Kidney epithelial cell (primary cell): ENCODE measurements at regions not wholly inside any gene's neighbourhood (a gene's known extent, or its start where the extent isn't known, plus 50 kb on each side); places are given as distances from the start of the nearest gene placed in this dataset.
"Not testable (repeated sequence)": the region's sequence is repeated elsewhere in the genome, so short reads cannot be mapped to it uniquely, and the experiment has no call there.

Experiments
- DNase-seq: peaks from one replicate; pipeline ENCODE4 v3.0.0-alpha.2; 2010; ENCODE audit warnings: low read depth
- H3K27me3 ChIP-seq: 2 replicates; pipeline ENCODE4 v1.6.0; 2011; ENCODE audit warnings: low read length; ENCODE audit not compliant: control insufficient read depth, insufficient read depth
- H3K36me3 ChIP-seq: 2 replicates; pipeline ENCODE4 v1.5.1; 2011; ENCODE audit warnings: low read length; ENCODE audit not compliant: control insufficient read depth, insufficient read depth
- H3K4me3 ChIP-seq: 2 replicates; pipeline ENCODE4 v1.5.1; 2011; ENCODE audit warnings: low read depth, mild to moderate bottlenecking, control low read depth, low read length
- TF ChIP-seq, protein P1 (sequence below): IDR thresholded peaks from 2 replicates; pipeline ENCODE4 v1.5.1; 2011; ENCODE audit warnings: mild to moderate bottlenecking, moderate library complexity, low read length, control low read depth, inconsistent platforms; ENCODE audit not compliant: insufficient read depth, poor library complexity, severe bottlenecking

DNA sequence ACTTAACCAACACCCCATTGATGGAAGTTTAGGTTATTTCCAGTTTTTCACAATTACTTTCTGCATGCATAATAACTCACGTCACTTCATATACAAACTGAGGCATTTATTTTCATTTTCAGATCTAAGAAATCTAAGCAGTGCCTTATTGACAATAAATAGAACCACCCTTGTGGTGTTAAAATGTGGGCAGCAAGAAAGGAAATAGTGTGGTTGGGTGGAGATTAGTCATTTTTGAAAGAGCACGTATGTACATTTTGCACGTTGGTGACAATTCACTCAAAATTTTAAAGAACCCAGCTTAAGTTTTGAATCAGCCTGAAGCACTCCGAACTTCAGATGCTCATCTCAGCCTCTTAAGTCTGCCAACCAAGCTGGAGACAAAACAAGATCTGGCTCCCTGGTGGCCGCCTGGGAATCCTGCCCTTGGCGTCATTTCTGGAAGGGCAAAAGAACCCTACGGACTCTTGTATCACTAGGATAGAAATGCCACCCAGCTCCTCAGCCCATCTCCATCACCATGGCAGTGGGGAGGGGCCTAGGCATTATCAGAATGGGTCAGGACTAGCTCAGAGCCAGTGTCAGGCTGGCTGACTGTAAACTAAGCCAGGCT is 89.5 kb upstream of the BCL2L14 start:
- H3K4me3 ChIP-seq = no peak overlapping the region
- TF ChIP-seq, protein P1, sequence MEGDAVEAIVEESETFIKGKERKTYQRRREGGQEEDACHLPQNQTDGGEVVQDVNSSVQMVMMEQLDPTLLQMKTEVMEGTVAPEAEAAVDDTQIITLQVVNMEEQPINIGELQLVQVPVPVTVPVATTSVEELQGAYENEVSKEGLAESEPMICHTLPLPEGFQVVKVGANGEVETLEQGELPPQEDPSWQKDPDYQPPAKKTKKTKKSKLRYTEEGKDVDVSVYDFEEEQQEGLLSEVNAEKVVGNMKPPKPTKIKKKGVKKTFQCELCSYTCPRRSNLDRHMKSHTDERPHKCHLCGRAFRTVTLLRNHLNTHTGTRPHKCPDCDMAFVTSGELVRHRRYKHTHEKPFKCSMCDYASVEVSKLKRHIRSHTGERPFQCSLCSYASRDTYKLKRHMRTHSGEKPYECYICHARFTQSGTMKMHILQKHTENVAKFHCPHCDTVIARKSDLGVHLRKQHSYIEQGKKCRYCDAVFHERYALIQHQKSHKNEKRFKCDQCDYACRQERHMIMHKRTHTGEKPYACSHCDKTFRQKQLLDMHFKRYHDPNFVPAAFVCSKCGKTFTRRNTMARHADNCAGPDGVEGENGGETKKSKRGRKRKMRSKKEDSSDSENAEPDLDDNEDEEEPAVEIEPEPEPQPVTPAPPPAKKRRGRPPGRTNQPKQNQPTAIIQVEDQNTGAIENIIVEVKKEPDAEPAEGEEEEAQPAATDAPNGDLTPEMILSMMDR = no peak
- no peak for DNase-seq
- no peaks in the 10 kb centered on the region for H3K36me3 ChIP-seq
- H3K27me3 ChIP-seq = no peaks in the 10 kb centered on the region

DNA sequence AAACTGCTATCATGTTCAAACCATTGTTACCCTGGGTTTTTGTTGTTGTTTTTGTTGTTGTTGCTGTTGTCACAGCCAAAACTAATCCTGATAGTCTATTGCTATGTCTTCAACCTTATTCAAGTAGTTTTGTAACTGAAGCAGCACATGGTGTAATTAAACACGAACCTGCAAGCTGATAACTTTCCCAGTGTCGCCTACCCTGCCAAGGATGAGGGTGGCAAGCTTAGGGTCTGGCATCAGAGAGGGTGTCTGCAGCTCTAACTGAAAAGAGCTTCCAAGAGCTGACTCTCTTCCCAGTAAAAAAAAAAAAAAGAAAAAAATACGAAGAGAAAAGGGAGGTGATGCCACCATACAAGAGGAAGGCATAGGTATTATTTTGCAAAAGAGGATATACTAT is 86.3 kb upstream of the BCL2L14 start:
- no peak for DNase-seq
- H3K4me3 ChIP-seq = no peak overlapping the region
- no peaks in the 10 kb centered on the region for H3K36me3 ChIP-seq
- no peaks in the 10 kb centered on the region for H3K27me3 ChIP-seq
- TF ChIP-seq, protein P1 = no peak

DNA sequence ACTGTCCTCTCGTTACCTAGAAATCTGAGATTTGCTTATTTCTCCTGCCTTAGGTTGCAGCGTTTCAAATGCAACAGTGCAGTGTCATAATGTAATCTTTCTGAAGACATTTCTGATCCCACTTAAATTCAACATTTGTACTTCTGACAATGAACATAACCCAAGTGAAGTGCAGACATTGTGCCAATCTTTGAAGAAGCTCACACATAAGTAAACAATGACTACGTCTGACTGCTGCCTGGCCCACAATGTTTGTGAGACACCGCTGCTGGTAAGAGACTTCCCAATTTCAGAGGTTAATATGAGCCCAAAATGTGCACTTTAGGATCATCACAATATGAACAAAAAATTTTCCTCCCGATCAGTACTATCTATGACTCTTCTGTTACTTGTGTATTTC is 84.6 kb upstream of the BCL2L14 start:
- no peaks in the 10 kb centered on the region for H3K27me3 ChIP-seq
- no peak overlapping the region for H3K4me3 ChIP-seq
- TF ChIP-seq, protein P1 = no peak
- no peak for DNase-seq
- H3K36me3 ChIP-seq = no peaks in the 10 kb centered on the region

DNA sequence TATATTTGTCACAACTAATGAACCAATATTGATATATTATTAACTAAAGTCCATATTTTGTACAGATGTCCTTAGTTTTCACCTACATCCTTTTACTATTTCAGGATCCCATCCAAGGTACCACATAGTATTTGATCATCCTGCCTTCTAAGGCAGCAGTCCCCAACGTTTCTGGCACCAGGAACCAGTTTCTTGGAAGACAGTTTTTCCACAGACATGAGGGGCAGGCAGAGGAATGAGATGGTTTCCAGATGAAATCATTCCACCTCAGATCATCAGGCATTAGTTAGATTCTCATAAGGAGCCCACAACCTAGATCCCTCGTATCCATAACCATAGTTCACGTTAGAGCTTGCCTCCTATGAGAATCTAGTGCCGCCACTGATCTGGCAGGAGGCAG is 82.8 kb upstream of the BCL2L14 start:
- TF ChIP-seq, protein P1 = no peak
- no peaks in the 10 kb centered on the region for H3K27me3 ChIP-seq
- H3K4me3 ChIP-seq = no peak overlapping the region
- H3K36me3 ChIP-seq = no peaks in the 10 kb centered on the region
- no peak for DNase-seq

DNA sequence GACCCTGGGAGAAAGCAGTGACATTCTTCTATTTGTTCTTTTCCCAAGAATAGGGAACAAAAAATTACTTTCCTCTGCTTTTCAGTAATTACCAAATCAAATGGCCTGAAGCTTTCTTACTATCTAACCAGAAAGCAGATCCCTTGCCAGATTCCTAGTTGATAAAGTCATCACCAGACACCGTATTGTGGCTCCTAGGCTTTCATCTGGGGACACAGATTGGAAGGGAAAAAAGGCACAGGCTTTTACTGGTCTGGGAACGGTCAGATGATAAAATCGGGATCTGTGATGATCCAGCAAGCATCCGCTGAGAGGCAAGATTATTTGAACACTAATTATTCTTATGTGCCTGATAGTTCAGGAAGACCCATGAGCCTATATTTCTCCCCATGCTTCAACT is 79.1 kb upstream of the BCL2L14 start:
- TF ChIP-seq, protein P1 = no peak
- DNase-seq = no peak
- H3K4me3 ChIP-seq = no peak overlapping the region
- no peaks in the 10 kb centered on the region for H3K27me3 ChIP-seq
- H3K36me3 ChIP-seq = no peaks in the 10 kb centered on the region

DNA sequence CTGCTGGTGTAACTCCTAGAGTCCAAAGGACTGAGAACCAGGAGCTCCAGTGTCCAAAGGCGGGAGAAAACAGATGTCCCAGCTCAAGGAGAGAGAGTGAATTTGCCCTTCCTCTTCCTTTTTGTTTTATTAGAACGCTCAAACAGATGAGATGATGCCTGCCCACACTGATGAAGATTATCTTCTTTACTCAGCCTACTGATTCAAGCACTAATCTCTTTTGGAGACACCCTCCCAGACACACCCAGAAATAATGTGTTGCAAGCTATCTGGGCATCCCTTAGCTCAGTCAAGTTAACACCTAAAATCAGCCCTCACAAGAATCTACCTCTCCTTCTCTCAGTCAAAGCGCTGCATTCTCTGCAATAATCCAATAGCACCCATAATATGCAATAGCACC is 78.2 kb upstream of the BCL2L14 start:
- no peak overlapping the region for H3K4me3 ChIP-seq
- no peaks in the 10 kb centered on the region for H3K27me3 ChIP-seq
- no peaks in the 10 kb centered on the region for H3K36me3 ChIP-seq
- DNase-seq = no peak
- TF ChIP-seq, protein P1 = no peak

DNA sequence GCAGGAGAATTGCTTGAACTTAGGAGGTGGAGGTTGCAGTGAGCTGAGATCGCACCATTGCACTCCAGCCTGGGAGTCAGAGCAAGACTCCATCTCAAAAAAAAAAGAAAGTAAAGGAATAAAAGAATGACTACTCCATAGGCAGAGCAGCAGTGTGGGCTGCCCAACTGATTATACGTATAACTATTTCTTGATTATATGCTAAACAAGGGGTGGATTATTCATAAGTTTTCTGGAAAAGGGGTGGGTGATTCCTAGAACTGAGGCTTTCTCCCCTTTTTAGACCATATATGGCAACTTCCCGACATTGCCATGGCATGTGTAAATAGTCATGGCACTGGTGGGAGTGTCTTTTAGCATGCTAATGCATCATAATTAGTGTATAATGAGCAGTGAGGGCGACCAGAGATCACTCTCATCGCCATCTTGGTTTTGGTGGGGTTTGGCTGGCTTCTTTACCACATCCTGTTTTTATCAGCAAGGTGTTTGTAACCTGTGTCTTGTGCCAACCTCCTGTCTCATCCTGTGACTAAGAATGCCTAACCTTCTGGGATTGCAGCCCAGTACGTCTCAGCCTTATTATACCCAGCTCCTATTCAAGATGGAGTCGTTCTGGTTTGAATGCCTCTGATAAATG is 72.3 kb upstream of the BCL2L14 start:
- not testable (repeated sequence) for DNase-seq

More for the DNA sequence above, 72.3 kb upstream of the BCL2L14 start:
- not testable (repeated sequence) for H3K36me3 ChIP-seq, H3K4me3 ChIP-seq, H3K27me3 ChIP-seq
